Stimulated activated CD4-positive, alpha-beta T cell treated with anti-CD3 and anti-CD28 coated beads, Interleukin-1b, Interleukin-23, amount 100 ng/mL, for 4 hours (primary cell): ENCODE measurements at regions not wholly inside any gene's neighbourhood (a gene's known extent, or its start where the extent isn't known, plus 50 kb on each side); places are given as distances from the start of the nearest gene placed in this dataset.
"Not testable (repeated sequence)": the region's sequence is repeated elsewhere in the genome, so short reads cannot be mapped to it uniquely, and the experiment has no call there.

Experiments
- DNase-seq, 2 donors: peaks; one replicate each; pipeline ENCODE4 v3.0.0-alpha.2; 2020; ENCODE audit warnings: low read depth in 2 of 2

DNA sequence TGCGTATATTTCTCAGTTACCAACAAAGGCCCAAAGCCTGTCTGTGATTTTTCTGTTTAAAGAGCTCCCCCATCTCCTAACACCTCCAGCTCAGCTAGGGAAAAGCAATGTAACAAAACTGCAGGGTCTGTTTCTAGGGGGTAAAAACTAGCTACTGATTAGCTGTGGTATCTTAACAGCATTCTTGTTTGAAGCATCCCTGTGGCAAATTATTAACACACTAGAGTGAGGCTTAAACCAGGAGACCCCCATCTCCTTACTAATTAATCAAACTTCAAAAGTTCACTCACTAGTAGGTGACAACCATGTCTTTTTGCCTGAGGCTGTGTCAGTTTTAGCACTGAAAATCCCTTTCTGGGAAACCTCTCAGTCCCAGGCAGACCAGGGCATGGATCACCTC is 186.2 kb upstream of the PARD3B start:
- no peak for DNase-seq

DNA sequence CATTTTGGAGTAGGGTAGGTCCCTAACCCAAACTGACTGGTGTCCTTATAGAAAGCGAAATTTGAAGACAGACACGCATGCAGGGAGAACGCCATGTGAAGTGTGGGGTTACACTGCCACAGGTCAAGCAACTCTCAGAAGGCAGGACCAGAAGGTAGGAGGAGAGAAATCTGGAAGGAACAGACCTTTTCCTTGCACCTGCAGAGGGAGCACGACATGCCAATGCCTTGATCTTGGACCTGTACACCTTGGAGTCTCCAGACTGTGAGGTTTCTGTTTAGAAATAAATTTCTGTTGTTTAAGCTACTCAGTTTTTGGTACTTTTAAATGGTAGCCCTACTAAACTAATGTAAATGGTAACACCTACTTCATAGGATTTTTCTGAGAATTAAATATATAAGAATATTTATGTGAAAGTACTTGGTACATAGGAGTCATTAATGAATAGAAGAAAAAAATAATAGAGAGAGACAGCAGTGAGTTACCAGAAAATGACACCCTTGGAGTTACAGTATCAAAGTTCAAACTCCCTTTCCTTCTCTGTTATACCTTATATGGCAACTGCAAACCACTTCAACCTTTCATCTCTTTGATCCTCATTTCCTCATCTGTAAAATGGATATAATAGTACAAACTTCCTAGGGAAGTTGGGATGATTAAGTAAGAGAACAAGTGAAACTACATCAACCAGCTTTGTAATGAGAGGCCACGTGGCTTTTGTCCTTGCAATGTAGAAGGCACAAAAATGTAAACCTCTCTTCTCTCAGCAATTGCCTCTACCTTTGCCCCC is 184.9 kb upstream of the PARD3B start:
- no peak for DNase-seq

DNA sequence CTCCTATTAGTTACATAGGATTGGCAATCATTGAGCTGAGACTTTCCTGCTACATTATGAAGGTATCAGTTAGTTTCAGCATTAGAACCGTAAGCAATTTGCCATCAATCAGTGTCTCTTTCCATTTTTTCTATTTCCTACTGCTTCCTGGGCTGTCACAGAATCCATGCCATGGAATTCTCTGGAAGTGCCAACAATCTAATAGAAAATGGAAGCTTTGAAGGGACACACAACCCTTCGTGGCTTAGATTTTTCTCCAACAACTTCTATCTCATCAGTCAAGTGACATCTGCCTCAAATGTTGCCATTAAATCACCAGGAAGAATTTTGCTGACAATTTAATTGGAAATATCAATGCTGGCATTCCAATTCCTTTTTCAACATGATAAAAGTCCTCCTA is 183.5 kb upstream of the PARD3B start:
- DNase-seq, result no peak

DNA sequence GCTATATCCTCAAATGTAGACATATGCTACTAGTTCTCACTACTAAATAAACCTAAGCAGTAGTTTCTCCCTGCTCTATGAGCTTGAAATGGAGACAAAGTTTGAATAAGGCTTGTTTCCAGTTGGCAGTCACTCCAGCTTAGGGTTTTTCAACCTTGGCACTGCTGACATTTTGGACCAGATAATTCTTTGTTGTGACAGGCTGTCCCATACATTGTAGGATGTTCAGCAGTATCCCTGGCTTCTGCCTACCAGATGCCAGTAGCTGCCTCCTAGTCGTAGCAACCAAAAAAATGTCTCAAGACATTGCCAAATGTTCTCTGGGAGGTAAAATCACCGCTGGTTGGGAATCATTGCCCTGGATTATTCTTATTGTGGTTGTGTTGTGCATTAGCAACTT is 182.7 kb upstream of the PARD3B start:
- DNase-seq, result no peak

DNA sequence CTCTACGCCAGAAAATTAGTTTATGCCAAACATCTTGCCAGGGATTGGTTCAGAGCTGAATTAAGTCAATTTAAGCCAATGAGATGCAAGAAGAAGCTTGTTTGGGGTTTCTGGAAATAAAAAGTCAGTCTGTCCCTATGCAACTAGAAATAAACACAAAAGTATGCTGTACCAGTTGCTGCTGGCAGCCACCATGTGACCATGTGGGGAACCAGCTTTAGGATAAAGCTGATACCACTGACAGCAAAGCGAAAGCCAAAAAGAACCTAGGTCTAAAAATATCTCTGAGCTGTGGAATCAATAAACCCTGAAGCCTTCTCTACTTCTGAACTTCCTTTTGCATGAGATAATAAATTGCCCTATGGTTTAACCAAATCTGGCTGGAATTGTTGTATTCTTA is 181.8 kb upstream of the PARD3B start:
- no peak for DNase-seq

DNA sequence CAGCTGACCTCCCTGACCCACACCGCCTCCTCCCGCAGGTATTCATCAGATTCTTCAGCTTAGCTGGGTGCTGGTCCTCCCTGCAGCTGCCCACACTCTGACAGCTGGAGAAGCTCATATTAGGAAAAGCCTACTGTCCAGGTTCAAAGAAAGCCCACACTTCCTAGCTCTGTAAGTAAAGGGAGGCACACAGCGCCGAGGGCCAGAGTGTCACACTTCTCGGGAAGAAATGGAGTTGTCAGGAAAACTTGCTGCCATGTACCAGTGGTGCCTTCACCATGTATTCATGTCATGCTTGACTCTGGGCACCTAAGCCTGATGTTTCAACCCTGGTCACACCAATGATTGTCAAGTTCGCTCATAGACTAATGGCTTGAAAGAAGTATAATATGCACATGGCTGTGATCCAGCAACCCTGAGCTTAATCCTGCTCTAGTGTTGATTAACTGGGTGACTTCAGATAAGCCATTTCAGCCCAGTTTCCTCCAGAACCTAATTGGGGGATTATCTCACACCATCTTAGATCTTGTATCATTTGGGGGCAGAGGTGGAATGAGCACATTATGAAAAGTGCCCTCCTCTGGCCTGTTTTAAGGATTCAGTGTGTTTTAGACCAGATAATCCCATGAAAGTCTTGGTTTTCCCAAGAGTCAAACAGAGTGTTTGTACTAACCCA is 180.3 kb upstream of the PARD3B start:
- DNase-seq, result no peak

DNA sequence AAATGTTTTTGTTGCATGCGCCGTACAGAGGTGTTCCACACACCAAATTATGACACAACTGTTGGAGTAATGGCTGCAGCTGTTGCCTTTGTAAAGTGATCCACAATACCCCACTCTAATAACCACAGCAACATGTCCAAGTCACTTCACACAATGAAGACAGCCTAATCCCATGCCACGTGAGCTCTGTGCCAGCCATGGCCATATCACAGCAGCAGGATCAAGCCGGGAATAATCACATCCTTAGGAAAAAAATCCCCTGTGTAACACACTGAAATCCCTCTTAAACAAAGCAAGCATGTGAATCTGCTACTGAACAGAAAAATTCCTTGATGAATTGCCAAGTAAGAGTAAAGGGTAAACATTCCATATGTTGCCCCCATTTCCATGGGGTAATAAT is 179.5 kb upstream of the PARD3B start:
- DNase-seq, result no peak

DNA sequence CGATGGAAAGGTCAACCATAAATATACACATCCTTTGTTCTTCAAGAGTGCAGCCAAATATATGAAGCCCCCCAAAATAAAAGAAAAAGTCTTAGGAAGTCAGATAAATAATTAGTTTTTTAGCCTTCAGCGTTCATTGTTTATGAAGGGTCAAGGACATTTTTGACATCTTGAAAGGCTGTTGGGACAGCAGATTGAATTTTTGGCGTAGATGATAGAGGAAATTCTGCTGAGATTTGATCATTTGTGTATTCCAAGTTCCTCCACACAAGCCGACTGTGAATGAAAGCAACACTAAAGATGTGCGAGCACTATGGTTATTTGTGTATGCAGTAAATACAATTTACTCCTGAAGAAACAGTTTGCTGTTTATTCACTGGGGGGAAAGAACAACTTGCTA is 177.8 kb upstream of the PARD3B start:
- no peak for DNase-seq

DNA sequence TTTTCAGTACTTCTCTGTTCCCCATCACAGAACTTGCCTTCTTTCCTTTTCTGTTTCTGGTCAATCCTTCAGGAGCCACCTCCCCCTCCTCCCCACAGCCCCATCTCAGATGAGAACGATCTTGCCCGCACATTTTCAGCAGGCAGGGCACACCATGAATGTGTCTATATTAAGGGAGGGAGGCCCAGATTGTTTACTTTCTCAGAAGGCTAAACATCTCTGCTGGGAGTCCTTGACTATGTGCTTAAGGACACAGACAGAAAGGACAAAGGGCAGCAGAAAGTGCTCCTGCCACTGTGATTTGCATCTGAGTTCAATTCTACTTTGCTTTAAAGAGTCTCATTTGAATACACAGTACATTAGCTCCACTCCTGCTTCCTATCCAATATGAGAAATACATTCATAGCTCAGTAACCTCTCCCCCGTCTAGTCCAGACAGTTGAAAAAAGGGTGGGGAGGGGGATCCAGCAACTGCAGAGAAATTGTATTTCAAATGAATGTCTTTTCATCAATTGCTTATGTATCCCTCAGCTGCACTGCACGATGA is 175.0 kb upstream of the PARD3B start:
- DNase-seq, result no peak

DNA sequence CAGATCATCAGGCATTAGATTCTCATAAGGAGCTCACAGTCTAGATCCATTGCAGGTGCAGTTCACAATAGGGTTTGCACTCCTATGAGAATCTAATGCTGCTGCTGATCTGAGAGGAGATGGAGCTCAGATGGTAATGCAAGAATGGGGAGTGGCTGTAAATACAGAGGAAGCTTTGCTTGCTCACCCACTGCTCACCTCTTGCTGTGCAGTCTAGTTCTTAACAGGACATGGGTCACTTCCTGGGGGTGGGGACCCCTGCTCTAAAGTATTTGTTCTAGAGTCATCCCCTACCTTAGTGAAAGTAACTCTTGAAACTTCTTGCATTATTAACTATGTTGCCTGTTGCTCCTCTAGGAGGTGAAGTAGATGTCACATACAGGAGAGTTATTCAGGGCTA is 171.3 kb upstream of the PARD3B start:
- DNase-seq, result no peak

DNA sequence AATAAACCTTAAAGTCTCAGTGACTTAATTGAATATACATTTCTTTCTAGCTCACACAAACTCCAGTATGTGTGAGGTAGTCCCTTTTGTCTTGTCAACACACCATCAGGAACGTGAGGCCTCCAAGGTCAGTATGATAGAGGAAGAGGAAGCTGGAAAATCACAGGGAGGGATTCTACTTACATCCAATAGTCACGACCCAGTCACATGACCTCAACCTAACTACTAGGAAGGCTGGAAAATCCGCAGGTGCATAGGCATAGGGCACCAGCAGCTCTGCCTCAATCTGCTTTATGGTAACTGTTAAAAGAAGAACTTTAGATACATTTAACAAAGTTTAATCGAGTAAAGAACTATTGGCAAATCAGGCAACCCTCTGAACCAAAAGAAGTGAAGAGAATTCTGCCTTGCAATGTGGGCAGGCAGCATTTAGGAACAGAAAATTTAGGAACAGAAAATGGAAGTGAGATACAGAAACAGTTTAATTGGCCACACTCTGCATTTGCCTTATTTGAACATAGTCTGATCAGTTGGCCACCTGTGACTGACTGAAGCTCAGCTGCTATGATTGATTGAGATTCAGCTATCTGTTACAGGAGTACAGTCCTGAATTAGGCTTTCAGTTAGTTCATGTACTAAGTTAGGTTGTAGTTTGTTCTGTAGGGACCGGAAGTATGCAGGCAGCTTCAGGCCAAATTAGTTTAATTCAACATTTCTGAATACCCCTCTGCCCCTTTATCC is 165.0 kb upstream of the PARD3B start:
- DNase-seq, result no peak

DNA sequence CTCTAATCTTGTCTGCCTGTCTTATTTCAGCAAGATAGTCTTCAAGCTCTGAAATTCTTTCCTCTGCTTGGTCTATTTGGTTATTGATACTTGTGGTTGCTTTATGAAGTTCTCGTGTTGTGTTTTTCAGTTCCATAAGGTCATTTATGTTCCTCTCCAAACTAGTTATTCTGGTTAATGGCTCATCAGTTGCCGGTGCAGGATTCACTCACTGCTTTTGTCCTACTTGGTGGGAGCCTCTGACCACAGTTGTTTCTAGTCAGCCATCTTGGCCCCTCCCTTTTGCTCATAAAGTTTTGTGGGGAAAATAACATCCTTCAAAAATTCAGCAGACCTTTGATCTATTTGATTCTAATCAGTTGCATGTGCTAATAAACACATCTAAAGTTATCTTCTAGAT is 158.6 kb upstream of the PARD3B start:
- DNase-seq, result no peak

DNA sequence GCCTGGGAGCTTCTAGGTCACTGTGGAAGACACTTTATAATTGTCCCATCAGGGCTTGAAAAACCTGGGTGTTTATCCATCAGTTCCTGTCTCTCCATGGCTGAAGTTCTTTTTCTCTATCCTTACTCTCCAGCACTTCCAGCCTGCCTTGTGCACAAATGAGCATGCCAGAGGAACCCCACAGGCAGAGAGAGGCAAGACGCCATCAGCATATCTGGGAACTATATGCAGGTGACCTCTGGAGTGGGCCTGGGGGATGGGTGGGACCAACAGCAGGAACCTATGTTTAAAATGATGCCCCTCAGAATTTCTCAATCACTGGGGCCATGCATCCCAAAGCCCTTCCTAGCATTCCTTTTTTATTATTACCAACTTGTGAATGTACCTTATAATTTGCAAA is 156.2 kb upstream of the PARD3B start:
- DNase-seq, result no peak

DNA sequence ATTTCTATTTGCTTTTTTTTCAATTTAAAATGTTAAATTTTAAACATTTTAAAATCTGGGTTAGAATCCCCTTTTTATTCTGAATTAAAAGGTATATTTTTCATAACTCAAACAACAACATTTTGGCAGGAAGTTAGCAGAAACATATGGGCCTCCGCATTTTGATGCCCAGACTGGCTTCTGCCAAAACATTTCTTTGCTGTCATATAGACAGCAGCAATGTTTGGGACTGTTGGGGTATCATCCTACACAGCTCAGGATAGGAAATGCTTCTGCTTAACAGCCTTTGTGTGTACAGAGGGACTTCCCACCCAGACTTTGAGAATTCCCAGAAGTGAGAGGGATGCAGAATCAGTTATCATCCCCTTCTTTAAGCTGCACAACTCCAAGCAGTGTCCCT is 155.4 kb upstream of the PARD3B start:
- no peak for DNase-seq

DNA sequence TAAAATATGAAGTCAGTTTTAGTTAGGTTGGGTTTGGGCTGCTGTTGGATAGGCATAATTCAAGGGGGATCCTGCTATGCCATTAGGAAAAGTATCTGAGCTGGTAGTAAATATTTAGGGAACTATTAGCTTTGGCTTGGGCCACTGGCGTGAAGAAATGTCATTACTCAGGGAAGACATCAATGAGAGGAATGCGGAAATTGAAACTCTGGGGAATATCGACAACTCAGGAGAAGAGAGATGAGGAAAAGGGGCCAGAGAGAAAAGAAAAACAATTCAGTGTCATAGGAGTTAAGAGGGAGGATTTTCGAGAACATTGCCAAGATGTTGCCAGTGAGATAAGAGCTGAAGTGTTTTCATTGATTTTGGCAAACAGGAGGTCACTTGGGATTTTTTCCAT is 149.7 kb upstream of the PARD3B start:
- no peak for DNase-seq

DNA sequence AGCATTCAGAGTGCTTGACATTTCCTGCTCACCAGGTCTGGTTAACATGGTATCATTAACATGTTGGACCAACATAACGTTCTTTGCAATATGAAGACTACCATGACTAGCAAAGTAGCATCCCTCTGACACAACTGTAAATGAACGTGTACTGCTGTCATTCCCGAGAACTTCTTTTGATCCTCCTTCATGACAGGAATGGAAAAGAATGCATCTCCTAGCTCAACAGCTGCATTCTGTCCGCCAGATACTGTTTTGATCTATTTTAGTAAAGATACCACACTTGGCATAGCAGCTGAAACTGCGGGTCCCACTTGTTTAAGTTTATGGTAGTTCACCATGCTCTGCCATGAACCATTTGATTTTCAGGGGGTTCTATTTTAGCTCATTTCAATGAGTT is 144.2 kb upstream of the PARD3B start:
- no peak for DNase-seq

DNA sequence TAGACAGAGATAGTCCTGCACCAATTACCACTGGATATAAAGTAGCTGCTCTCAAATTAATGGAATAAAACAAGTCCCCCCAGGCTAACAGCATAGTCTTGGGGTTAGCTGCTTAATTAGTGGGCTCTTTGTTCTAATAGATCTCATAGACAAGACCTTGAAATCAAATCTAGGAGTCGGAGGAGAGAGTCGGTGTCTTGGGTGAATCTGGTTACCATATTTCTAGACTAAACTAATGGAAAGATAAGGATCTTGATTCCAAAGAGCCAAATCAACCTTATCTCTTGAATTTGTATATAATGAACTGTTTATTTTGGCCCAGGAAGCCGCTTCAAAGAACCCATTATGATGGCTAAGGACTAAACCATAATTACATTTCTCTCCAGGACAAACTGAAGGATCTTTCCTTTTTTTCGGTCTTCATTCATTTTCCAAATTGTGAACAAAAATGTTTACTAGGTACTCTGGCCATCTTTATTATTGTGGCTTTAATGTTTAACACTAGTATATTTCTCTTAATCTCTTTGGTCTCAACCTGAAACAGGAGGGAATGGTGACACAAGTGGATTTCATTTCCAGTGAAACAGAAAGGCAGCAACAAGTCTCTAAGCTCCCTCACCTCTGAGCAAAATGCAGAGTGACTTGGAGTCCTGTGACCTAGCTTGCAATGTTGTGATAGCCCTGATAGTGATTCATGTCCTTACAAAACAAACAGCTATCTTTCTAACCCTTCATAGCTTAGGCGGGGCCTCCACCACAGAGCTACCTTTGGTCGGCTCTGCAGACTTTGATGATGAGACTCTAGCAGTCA is 137.9 kb upstream of the PARD3B start:
- DNase-seq, result no peak

DNA sequence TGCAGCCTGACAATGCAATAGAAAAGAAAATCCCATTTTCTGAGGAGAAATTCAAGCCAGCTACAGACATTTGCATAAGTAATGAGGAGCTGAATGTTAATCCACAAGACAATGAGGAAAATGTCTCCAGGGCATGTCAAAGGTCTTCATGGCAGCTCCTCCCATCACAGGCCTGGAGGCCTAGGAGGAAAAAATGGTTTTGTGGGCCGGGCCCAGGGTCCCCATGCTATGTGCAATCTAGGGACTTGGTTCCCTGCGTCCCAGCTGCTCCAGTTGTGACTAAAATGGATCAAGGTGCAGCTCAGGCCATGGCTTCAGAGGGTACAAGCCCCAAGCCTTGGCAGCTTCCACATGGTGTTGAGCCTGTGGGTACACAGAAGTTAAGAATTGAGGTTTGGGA is 132.5 kb upstream of the PARD3B start:
- not testable (repeated sequence) for DNase-seq

DNA sequence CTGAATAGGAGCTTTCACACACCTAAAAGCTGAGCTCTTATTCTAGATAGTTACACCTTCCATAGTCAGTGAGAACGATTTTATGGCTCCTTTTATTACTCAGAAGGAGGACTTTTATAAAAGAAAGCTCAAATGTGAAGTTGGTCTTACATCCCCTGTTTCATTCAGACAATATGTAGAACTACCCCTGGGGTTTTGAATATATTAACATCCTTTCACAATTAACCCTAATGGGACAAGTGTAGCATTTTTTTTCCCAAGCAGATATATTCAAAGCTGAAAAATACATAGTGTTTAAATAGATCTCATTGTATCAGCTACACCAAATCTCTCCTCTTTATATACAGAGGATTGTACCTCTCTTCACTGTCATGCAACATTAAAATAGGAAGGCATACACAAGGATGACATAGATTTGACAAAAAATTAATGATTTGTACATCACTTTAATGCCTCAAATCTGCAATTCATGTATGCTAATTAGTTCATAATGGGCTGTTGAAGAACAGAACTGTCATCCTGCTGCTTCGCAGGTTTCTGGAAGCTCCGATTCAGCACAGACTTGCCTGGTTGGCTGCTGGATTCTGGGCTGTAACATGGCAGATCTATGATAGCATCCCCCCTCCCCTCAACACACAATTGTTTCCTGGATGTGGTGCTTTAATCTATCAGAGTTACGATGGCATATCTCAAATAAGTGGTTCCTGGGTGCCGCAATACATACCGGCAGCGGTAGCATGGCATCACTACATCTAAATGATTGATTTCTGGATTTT is 129.7 kb upstream of the PARD3B start:
- DNase-seq, result no peak

DNA sequence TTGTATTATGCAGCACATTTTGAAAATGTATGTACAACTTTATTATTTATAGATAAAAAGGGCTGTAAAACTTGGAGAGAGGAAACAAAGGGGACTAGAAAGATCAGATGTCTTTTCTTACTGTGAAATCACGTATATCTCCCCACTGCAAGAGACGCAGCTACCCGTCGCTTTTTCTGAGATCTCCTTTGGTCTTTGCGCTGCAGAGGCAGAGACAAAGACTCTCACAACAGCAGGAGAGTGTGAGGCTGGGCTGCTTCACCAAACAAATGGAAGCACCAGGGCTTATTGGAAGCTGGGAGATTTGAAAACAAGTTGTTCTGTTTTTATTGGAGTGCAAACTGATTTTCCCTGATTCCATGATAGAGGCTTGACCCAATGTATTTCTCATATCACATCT is 129.0 kb upstream of the PARD3B start:
- no peak for DNase-seq

DNA sequence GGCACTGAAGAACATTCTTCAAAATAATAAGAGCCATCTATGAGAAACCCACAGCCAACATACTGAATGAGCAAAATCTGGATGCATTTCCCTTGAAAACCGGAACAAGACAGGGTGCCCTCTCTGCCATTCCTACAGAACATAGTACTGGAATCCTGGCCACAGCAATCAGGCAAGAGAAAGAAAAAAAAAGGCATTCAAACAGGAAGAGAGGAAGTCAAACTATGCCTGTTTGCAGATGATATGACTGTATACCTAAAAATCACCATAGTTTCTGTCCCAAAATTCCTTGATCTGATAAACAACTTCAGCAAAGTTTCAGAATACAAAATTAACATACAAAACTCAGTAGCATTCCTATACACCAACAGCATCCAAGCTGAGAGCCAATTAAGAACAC is 119.5 kb upstream of the PARD3B start:
- no peak for DNase-seq
